Natural killer cell (primary cell): ENCODE measurements at regions not wholly inside any gene's neighbourhood (a gene's known extent, or its start where the extent isn't known, plus 50 kb on each side); places are given as distances from the start of the nearest gene placed in this dataset.

Experiments
- ATAC-seq, 3 donors: fragments of 150-1000 bp in 2 of 3; fragments of 200-7000 bp in 1 of 3; cut with Tn5 transposase; 1 replicate in 1 of 3; 2 replicates in 2 of 3; pipeline ENCODE4 v1.10.0; 2021; ENCODE audit warnings: mild to moderate bottlenecking in 2 of 3, moderate library complexity in 2 of 3
- DNase-seq, 2 donors: peaks; one replicate each; pipeline versions ENCODE4 v3.0.0 to v3.0.0-alpha.2; 2013 to 2021; ENCODE audit warnings: mixed read lengths in 1 of 2
- H3K27ac ChIP-seq: one replicate; pipeline ENCODE4 v1.5.1; 2013; ENCODE audit warnings: mild to moderate bottlenecking, low read length
- H3K27me3 ChIP-seq: one replicate; pipeline ENCODE4 v1.6.1; 2013; ENCODE audit warnings: low read length; ENCODE audit not compliant: control insufficient read depth, insufficient read depth
- H3K36me3 ChIP-seq: one replicate; pipeline ENCODE4 v1.6.1; 2013; ENCODE audit warnings: low read length; ENCODE audit not compliant: control insufficient read depth, insufficient read depth
- H3K4me1 ChIP-seq: one replicate; pipeline ENCODE4 v1.6.1; 2013; ENCODE audit warnings: low read length; ENCODE audit not compliant: control insufficient read depth, insufficient read depth
- H3K4me3 ChIP-seq: one replicate; pipeline ENCODE4 v1.5.1; 2013; ENCODE audit warnings: low read length
- H3K9me3 ChIP-seq: one replicate; pipeline ENCODE4 v1.6.1; 2013; ENCODE audit warnings: low read length; ENCODE audit not compliant: control insufficient read depth, insufficient read depth
- H3K27ac Mint-ChIP-seq, 2 donors: one replicate each; pipeline ENCODE4 v1.8.0; 2022; ENCODE audit warnings: mild to moderate bottlenecking in 2 of 2, mixed read lengths in 2 of 2, moderate library complexity in 1 of 2
- H3K27me3 Mint-ChIP-seq, 2 donors: one replicate each; pipeline ENCODE4 v1.8.0; 2022; ENCODE audit warnings: low read depth in 2 of 2, mixed read lengths in 2 of 2
- H3K36me3 Mint-ChIP-seq: one replicate; pipeline ENCODE4 v1.8.0; 2022; ENCODE audit warnings: mixed read lengths
- H3K4me1 Mint-ChIP-seq, 2 donors: one replicate each; pipeline ENCODE4 v1.8.0; 2022; ENCODE audit warnings: mixed read lengths in 2 of 2
- H3K4me3 Mint-ChIP-seq: one replicate; pipeline ENCODE4 v1.8.0; 2022; ENCODE audit warnings: mild to moderate bottlenecking, moderate library complexity, mixed read lengths
- H3K9me3 Mint-ChIP-seq, 2 donors: one replicate each; pipeline ENCODE4 v1.8.0; 2022; ENCODE audit warnings: mixed read lengths in 2 of 2
- CTCF ChIP-seq: fragments of 200-600 bp; IDR thresholded peaks from one replicate; pipeline ENCODE4 v1.8.0; 2022; ENCODE audit warnings: antibody characterized with exemption
- whole genome bisulfite sequencing: methylation state at CpG from one replicate; pipeline ENCODE4 v1.1.7; 2013; ENCODE audit warnings: missing lambda C conversion rate; ENCODE audit not compliant: insufficient coverage; 5-methylcytosine and 5-hydroxymethylcytosine counted together
- intact Hi-C: fragments of 100-400 bp; cut with micrococcal nuclease; formaldehyde crosslinking; loops from one replicate; pipeline ENCODE4 v1.14.2; 2022

- Mint-ChIP-seq H3K4me3 (no peak overlapping the region), H3K9me3 (no peaks in the 10 kb centered on the region), H3K4me1 (no peaks in the 10 kb centered on the region), H3K36me3 (no peaks in the 10 kb centered on the region), H3K27me3 (no peaks in the 10 kb centered on the region), H3K27ac (no peak overlapping the region)
- intact Hi-C loops, result no loop called here
- TF ChIP-seq CTCF, result no peak
- H3K4me3 ChIP-seq, result no peak overlapping the region
- H3K27ac ChIP-seq, result no peak overlapping the region
- no peaks in the 10 kb centered on the region for H3K9me3 ChIP-seq
- no peaks in the 10 kb centered on the region for H3K36me3 ChIP-seq
- 91% methylated on average over 9 of the region's 10 CpGs for WGBS
- ATAC-seq (no peak), DNase-seq (no peak)
- no peaks in the 10 kb centered on the region for H3K27me3 ChIP-seq
- no peaks in the 10 kb centered on the region for H3K4me1 ChIP-seq
These were observed 126.4 kb upstream of the RAI14 start for GRCh38 chr5:34529581-34530331.

DNA sequence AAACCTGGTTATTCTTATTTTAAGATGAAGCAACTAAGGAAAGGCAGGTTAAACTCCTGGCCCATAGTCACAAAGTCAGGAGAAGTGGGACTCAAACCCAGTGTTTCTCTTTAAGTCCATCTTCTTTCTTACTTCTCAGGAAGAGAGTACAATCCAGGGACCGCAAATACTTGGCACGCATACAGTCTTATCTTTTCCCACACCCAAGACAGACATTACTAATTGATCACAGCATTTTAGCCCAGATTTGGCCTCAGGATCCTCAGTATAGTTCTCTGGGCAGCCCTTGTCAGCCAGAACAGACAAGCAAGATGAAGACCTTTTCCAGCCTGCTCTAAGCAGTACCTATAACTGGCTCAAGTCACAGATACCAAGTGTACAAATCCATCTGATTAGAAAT lies 125.5 kb upstream of the RAI14 start:
- intact Hi-C loops, result no loop called here
- peaks cover 0 to under 1% of the 10 kb centered on the region in 2 donors for H3K27me3 Mint-ChIP-seq
- DNase-seq, result no peak
- 98% methylated on average over 2 of the region's 2 CpGs for WGBS
- Histone ChIP-seq H3K36me3 (no peaks in the 10 kb centered on the region), H3K4me3 (no peak overlapping the region), H3K4me1 (no peaks in the 10 kb centered on the region), H3K27ac (no peak overlapping the region), H3K9me3 (no peaks in the 10 kb centered on the region), H3K27me3 (no peaks in the 10 kb centered on the region)
- no peak for ATAC-seq
- no peak for TF ChIP-seq CTCF
- no peak overlapping the region for H3K4me3 Mint-ChIP-seq
- no peaks in the 10 kb centered on the region for H3K9me3 Mint-ChIP-seq
- H3K36me3 Mint-ChIP-seq, result no peaks in the 10 kb centered on the region
- no peaks in the 10 kb centered on the region for H3K4me1 Mint-ChIP-seq
- H3K27ac Mint-ChIP-seq, result no peak overlapping the region

DNA sequence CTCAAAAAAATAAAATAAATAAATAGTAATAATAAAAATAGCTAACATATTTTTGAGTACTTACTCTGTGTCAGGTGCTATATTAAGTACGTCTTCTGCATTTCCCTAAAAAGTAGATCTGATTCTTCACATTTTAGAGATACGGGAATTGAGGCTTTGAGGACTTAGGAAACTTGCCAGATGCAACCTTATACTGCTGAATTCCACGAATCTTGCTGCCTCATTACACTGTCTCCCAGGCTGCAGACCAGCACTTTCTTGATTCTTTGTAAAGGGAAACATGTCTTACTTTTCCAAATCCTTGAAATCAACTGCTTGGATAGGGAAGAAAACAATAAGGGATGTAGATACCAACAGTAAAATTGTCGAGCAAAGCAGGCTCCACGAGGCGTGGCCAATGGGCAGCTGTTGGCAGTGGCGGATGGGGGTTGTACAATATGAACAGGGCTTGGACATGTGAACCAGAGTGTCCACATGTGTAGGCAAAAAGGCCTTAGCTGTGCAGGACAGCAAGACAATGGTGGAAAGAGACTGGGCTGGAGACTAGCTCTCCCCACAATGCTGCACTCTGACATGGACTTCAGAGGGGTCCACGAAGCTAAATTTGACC lies 124.3 kb upstream of the RAI14 start:
- Histone ChIP-seq H3K4me3 (no peak overlapping the region), H3K36me3 (no peaks in the 10 kb centered on the region), H3K4me1 (no peaks in the 10 kb centered on the region), H3K27ac (no peak overlapping the region), H3K27me3 (no peaks in the 10 kb centered on the region), H3K9me3 (no peaks in the 10 kb centered on the region)
- Mint-ChIP-seq H3K4me3 (no peak overlapping the region), H3K27me3 (peaks cover 4 to 6% of the 10 kb centered on the region in 2 donors), H3K9me3 (no peaks in the 10 kb centered on the region), H3K36me3 (no peaks in the 10 kb centered on the region), H3K4me1 (no peaks in the 10 kb centered on the region), H3K27ac (no peak overlapping the region)
- WGBS, result 87% methylated on average over 7 of the region's 8 CpGs
- ATAC-seq (no peak), DNase-seq (no peak)
- no peak for TF ChIP-seq CTCF
- intact Hi-C loops, result no loop called here
